Left lung (tissue), 4 donors: ENCODE measurements at regions not wholly inside any gene's neighbourhood (a gene's known extent, or its start where the extent isn't known, plus 50 kb on each side); places are given as distances from the start of the nearest gene placed in this dataset.

Source experiments
- ATAC-seq: fragments of 200-7000 bp; cut with Tn5 transposase; one replicate; pipeline ENCODE4 v1.9.1; 2020; ENCODE audit warnings: moderate library complexity
- DNase-seq, 4 donors: peaks; one replicate each; pipeline ENCODE4 v3.0.0-alpha.2; 2013 to 2020
- H3K27ac ChIP-seq, 2 donors: fragments of 200-600 bp; sonication (generic) in 1 of 2; one replicate each; pipeline versions ENCODE4 v1.5.0 to v1.8.0; 2020 to 2021
- H3K27me3 ChIP-seq, 2 donors: fragments of 200-600 bp; sonication (generic) in 1 of 2; one replicate each; pipeline versions ENCODE4 v1.5.0 to v1.8.0; 2020 to 2021
- H3K36me3 ChIP-seq, 2 donors: fragments of 200-600 bp; sonication (generic) in 1 of 2; one replicate each; pipeline versions ENCODE4 v1.5.0 to v1.8.0; 2020 to 2021
- H3K4me1 ChIP-seq, 2 donors: fragments of 200-600 bp; one replicate each; pipeline ENCODE4 v1.8.0; 2021
- H3K4me3 ChIP-seq, 2 donors: fragments of 200-600 bp; sonication (generic) in 1 of 2; one replicate each; pipeline versions ENCODE4 v1.5.0 to v1.8.0; 2020 to 2021; ENCODE audit warnings: mild to moderate bottlenecking in 1 of 2
- H3K9me3 ChIP-seq, 2 donors: fragments of 200-600 bp; sonication (generic) in 1 of 2; one replicate each; pipeline versions ENCODE4 v1.5.0 to v1.8.0; 2020 to 2021
- CTCF ChIP-seq, 2 donors: fragments of 200-600 bp; sonication (generic) in 1 of 2; IDR thresholded peaks; one replicate each; pipeline versions ENCODE4 v1.5.0 to v1.8.0; 2021; ENCODE audit warnings: antibody characterized with exemption in 2 of 2
- intact Hi-C, 2 donors: fragments of 100-400 bp; cut with DNase I; formaldehyde crosslinking; loops; one replicate each; pipeline versions ENCODE4 v1.11.2 to v1.14.2; 2022
- donor health status: DM: no; HTN: yes; CAD: no.
- donor health status: DM: no; HTN: no; CAD: no.

DNA sequence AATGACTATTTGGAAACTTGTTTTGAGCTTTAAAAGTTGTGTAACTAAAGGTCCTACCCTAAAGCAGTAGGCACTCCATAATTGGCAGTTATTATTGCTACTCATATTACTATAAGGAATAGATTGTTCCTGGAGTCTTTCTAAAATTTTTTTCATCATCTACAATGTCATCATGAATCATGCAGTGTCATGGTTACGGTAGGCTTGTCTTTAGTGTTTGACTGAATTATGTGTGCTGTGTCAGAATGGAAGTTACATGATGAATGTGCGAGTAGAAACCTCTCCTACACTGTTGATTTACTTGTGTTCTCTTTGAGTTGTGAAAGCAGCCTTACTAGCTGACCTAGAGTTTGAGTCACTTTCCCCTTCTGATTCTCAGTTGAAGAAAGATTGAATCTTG is 1099.9 kb downstream of the RAPGEF2 start:
- H3K27ac ChIP-seq = no peak overlapping the region
- intact Hi-C loops = no loop called here
- H3K9me3 ChIP-seq = peaks cover 0 to 9% of the 10 kb centered on the region in 2 donors
- ATAC-seq (no peak), DNase-seq (no peak)
- H3K36me3 ChIP-seq = no peaks in the 10 kb centered on the region
- no peaks in the 10 kb centered on the region for H3K27me3 ChIP-seq
- no peak for TF ChIP-seq CTCF (IDR thresholded peaks at IDR 0.05)
- H3K4me3 ChIP-seq = no peak overlapping the region
- H3K4me1 ChIP-seq = no peaks in the 10 kb centered on the region

DNA sequence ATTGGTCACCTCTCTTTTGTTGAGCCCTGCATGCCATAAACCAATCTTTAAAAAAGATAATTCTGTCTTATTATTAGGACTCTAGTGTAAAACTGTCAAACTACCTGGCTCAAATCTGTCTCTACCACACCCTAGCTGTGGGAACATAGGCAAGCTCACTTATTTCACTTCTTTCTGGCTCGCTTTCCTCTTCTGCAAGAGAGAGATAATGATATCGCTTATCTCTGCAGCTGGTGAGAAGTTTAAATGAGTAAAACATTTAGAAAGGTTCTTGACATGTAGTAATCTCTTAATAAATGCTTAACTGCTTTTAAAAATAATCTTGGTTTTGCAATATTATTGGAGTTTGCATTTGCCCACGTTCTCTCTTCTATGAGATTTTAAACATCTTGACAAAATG is 1109.2 kb downstream of the RAPGEF2 start:
- intact Hi-C loops = no loop called here
- DNase-seq = no peak
- no peaks in the 10 kb centered on the region for H3K27me3 ChIP-seq
- peaks cover 0 to 15% of the 10 kb centered on the region in 2 donors for H3K9me3 ChIP-seq
- no peaks in the 10 kb centered on the region for H3K36me3 ChIP-seq
- H3K4me1 ChIP-seq = no peaks in the 10 kb centered on the region
- no peak for TF ChIP-seq CTCF (IDR thresholded peaks at IDR 0.05)
- no peak for ATAC-seq
- H3K4me3 ChIP-seq = no peak overlapping the region
- no peak overlapping the region for H3K27ac ChIP-seq

DNA sequence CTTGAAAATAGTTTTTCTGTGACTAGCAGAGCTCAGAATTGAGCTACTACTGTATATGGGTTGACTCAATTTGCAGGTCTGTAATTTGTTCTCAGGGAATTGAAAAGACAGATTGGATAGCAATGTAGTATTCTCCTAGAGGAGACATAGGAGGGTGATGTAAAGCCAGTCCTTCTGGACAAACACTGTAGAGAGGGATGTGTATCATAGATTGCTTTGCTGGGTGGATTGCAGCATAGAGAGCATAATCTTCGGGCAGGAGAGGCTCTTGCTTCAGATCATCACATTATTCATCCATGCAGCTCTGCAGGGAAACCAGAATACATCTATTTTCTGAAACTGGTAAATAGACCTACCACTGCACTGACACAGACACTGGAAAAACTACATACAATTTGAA is 1110.5 kb downstream of the RAPGEF2 start:
- intact Hi-C loops = no loop called here
- Histone ChIP-seq H3K4me1 (no peaks in the 10 kb centered on the region), H3K4me3 (no peak overlapping the region), H3K36me3 (no peaks in the 10 kb centered on the region), H3K27me3 (no peaks in the 10 kb centered on the region), H3K9me3 (peaks cover 0 to 22% of the 10 kb centered on the region in 2 donors), H3K27ac (no peak overlapping the region)
- TF ChIP-seq CTCF (IDR thresholded peaks at IDR 0.05) = no peak
- DNase-seq = no peak
- ATAC-seq = no peak

- H3K9me3 ChIP-seq = peaks cover 0 to 40% of the 10 kb centered on the region in 2 donors
- no peaks in the 10 kb centered on the region for H3K36me3 ChIP-seq
- DNase-seq = no peak
- no peaks in the 10 kb centered on the region for H3K27me3 ChIP-seq
- intact Hi-C loops = no loop called here
- ATAC-seq = no peak
- H3K4me1 ChIP-seq = no peaks in the 10 kb centered on the region
- no peak overlapping the region for H3K27ac ChIP-seq
- no peak overlapping the region for H3K4me3 ChIP-seq
- TF ChIP-seq CTCF (IDR thresholded peaks at IDR 0.05) = no peak
Measured at GRCh38 chr4:160217352-160217751, 1114.5 kb downstream of the RAPGEF2 start.

DNA sequence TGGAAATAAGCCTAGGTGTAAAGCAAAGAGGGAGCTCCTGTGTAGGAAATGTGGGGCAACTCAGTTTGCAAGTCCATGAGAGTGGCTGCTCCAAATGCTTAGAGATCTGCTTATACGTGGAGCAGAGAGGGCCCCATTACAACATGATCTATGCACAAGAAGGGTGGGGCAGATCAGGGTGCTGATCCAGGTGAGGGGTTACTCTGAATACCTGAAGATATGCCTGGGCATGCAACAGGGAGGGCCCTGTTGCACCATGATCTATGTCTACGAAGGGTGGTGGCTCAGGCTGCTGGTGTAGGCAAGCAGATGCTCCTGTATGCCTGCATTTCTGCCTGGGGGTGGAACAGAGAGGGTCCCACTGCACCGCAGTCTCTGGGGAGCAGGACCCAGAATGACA is 1121.2 kb downstream of the RAPGEF2 start:
- no peak for TF ChIP-seq CTCF (IDR thresholded peaks at IDR 0.05)
- Histone ChIP-seq H3K27me3 (no peaks in the 10 kb centered on the region), H3K9me3 (peaks cover 0 to 26% of the 10 kb centered on the region in 2 donors), H3K27ac (no peak overlapping the region), H3K36me3 (no peaks in the 10 kb centered on the region), H3K4me1 (no peaks in the 10 kb centered on the region), H3K4me3 (no peak overlapping the region)
- intact Hi-C loops = no loop called here
- no peak for ATAC-seq
- no peak for DNase-seq
